GM19025 (cell line): ENCODE measurements at regions not wholly inside any gene's neighbourhood (a gene's known extent, or its start where the extent isn't known, plus 50 kb on each side); places are given as distances from the start of the nearest gene placed in this dataset.
"Not testable (repeated sequence)": the region's sequence is repeated elsewhere in the genome, so short reads cannot be mapped to it uniquely, and the experiment has no call there.

Experiments
- ATAC-seq: cut with Tn5 transposase; IDR thresholded peaks from one replicate; pipeline ENCODE4 v1.9.1; 2021; ENCODE audit warnings: mild to moderate bottlenecking, low read depth, moderate library complexity; ENCODE audit not compliant: unreplicated experiment

- no peak for ATAC-seq
These were observed 570.9 kb downstream of the PIK3C3 start for GRCh38 chr18:42525905-42526304.

- no peak for ATAC-seq
These were observed 572.7 kb downstream of the PIK3C3 start for GRCh38 chr18:42527766-42528165.

GRCh38 chr18:42530276-42530675, 575.2 kb downstream of the PIK3C3 start:
- ATAC-seq = no peak

- ATAC-seq = no peak
These were observed 577.1 kb downstream of the PIK3C3 start for GRCh38 chr18:42532119-42532518.

- ATAC-seq = no peak
These were observed 578.1 kb downstream of the PIK3C3 start for GRCh38 chr18:42533009-42533575.

- ATAC-seq = no peak
These were observed 578.6 kb downstream of the PIK3C3 start for GRCh38 chr18:42533616-42534015.

GRCh38 chr18:42534313-42534712, 579.3 kb downstream of the PIK3C3 start:
- no peak for ATAC-seq

GRCh38 chr18:42536442-42536841, 579.0 kb downstream of the RIT2 start:
- no peak for ATAC-seq

GRCh38 chr18:42537291-42537690, 578.2 kb downstream of the RIT2 start:
- ATAC-seq = no peak

- ATAC-seq = no peak
These were observed 570.6 kb downstream of the RIT2 start for GRCh38 chr18:42544901-42545300.

- ATAC-seq = no peak
These were observed 569.7 kb downstream of the RIT2 start for GRCh38 chr18:42545825-42546224.

- ATAC-seq = no peak
These were observed 567.0 kb downstream of the RIT2 start for GRCh38 chr18:42548493-42548892.

- ATAC-seq = no peak
These were observed 565.9 kb downstream of the RIT2 start for GRCh38 chr18:42549596-42549995.

- not testable (repeated sequence) for ATAC-seq
These were observed 562.9 kb downstream of the RIT2 start for GRCh38 chr18:42552559-42552958.

- ATAC-seq = no peak
These were observed 556.3 kb downstream of the RIT2 start for GRCh38 chr18:42559069-42559690.

GRCh38 chr18:42561521-42561920, 554.0 kb downstream of the RIT2 start:
- ATAC-seq = no peak

- no peak for ATAC-seq
These were observed 551.5 kb downstream of the RIT2 start for GRCh38 chr18:42563995-42564394.

GRCh38 chr18:42564761-42565160, 550.7 kb downstream of the RIT2 start:
- no peak for ATAC-seq

GRCh38 chr18:42568773-42569172, 546.7 kb downstream of the RIT2 start:
- no peak for ATAC-seq

GRCh38 chr18:42574871-42575270, 540.6 kb downstream of the RIT2 start:
- no peak for ATAC-seq

- no peak for ATAC-seq
These were observed 539.4 kb downstream of the RIT2 start for GRCh38 chr18:42576124-42576523.

GRCh38 chr18:42578792-42579191, 536.7 kb downstream of the RIT2 start:
- no peak for ATAC-seq

GRCh38 chr18:42582266-42582665, 533.2 kb downstream of the RIT2 start:
- no peak for ATAC-seq
